ENCODE measurements at regions not wholly inside any gene's neighbourhood (a gene's known extent, or its start where the extent isn't known, plus 50 kb on each side); places are given as distances from the start of the nearest gene placed in this dataset.
A peak's percentile ranks its signal among the peaks of the same experiment; 100 is the strongest.

DNA sequence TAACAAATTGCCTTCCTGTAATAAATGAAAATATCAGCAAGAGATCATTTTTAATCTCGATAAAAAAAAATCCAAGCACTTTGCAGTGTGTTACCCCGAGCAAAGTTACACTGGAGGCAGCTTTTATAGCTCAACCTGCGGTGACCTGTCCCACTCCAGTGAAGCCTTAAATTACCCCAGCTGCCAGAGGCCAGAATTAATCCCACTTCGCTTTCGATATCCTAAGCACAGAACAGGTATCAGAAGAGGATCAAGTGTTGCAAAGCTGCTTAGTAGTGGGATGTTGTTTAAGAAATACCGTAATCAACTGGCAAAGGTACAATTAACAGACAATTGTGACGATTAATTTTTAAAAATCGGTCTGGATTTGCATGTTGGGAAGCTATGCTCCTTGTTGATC, 314.0 kb downstream of the AGTPBP1 start:
- DNase-seq: peak; percentile 48 to 73

DNA sequence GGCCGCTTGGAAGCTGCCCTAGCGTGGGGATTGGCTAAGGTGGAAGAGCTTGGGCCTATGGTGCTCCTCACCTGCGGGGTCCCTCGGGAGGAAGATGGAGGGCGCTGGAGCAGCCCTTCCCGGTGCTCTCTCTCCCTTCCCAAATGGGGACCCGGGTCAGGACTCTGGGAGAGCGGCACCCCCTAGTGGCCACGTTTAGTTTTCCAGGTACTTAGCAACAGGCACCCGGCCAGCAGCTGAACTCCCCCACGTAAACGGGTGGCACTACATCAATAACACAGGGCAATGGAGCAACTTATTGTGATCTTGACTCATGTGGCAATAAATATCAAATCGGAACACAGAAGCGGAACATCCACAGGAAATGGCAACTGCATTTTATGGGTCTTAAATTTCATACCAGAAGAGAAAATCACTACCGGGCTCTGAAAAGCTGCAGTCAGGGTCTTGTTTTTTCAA, 316.6 kb downstream of the AGTPBP1 start:
- DNase-seq: peak; percentile 13 to 49

DNA sequence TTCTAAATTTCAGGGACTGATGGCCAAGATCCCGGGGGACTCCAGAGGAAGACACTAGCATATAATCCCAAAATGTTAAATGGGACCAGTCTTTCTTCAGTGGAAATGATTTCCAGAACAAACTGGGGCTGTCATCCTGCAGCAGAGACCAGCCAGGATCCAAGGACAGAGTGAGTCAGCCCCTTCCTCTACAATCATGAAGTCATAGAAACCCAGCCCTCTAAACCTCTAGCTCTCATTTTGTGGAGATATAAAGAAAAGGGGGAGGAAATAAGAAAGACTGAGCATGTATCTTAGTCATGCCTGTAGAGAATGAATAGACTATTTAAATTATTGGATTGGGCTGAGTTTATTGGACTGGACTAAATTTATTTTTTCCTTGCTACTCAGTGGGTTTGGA, 318.3 kb downstream of the AGTPBP1 start:
- DNase-seq: no peak

DNA sequence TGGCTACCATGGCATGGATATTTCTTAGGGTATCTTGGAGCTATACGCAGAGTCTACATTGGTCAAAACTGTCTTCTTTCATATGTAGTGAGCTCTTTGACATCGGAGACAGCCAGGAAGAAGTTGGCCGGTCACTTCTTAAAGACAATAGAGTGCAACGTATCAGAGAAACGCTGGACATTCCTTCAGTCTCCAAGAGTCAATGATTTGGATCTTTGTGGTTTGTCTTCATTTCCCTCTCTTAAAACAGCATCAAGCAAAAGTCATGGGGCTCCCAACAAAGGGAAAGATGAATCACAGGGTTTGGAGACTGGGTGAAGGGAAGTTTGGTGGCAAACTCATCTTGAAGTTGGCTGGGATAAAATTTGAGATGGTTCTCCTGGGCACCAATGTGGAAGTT, 320.1 kb downstream of the AGTPBP1 start:
- no peak for DNase-seq

DNA sequence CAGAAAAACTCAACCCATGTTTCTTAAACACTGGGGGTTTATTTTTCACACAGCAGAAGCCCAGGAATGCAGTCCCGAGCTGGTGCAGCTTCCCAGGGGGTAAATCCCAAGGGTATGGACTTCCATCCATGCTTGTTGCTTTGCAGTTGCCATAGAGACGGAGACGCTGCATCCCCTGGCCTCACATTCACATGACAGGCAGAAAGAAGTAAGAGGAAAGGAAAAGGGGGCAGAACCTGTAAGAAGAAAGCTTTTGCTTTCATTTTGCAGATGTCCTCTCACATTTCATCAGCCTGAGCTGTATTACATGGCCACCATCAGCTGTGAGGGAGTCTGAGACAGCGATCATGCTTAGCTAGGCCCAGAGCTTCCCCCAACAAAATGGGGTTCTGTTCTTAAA, 321.0 kb downstream of the AGTPBP1 start:
- peak in 1 of 2 experiments; percentile 0 for DNase-seq

DNA sequence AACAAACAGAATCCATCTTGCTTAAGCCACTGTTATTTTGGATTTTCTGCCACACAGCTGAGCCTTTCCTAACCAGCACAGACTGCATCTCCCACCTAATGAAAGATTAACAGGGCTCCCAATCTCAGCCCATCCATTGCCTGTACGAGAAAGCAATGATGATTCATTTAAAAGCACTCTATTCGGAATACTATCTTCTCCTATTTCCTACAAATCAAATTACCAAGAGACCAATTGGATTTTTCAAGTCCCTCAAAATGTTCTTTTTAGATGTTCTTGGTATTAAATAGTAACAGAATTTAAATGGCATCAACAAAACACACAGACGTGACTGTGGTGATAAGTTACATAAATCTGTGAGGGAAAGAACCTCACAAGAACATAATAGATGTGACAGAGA, 324.1 kb downstream of the AGTPBP1 start:
- no peak for DNase-seq

DNA sequence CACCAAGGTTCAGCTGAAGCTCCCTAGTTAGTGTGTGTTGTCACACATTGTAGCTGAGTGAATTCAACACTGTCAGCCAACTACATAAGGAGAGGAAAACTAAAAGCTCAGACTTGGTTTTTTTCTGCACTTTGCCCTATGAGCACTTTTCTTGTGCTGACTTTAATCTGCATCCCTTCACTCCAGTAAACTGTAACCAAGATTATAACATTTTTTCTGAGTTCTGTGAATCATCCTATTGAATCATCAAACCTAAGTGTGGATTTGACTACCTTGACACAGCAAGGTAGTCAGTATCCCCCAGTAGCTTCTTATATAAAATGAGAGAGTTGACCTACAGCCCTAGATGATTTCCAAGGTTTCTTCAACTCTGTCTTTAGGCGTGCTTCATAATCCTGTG, 325.0 kb downstream of the AGTPBP1 start:
- DNase-seq: no peak

DNA sequence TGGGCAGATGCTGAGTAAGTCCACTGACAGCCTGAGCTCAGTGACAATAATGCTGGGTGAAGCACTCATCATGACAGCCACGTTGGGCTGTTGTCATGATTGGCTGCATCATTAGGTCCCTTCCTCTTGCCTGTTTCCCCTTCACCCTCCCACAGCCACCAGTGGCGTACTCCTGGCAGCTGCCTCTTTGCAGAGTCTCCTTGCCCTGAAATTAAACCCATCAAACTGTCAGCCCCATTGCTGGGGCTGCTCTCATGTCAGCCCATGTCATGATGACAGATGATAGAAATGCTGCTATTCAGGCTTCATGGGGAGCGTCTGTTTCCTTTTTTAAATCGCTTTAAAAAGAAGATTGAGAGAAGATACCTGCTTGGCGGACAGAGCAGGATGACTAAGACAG, 327.4 kb downstream of the AGTPBP1 start:
- DNase-seq: no peak

DNA sequence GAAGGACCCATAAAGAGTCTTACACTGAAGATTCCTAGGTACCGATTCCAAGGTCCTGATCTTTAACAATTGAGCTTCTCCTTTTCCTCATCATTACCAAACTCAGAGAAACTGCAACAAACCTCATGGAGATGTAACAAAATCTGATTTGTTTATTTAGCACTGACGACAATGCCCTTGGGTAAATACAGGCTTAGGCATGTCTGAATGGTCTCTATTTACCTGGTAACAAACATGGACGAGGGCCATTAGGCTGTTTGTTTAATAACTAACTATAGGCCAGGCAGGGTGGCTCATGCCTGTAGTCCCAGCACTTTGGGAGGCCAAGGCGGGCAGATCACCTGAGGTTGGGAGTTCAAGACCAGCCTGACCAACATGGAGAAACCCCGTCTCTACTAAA, 333.3 kb downstream of the AGTPBP1 start:
- no peak for DNase-seq

DNA sequence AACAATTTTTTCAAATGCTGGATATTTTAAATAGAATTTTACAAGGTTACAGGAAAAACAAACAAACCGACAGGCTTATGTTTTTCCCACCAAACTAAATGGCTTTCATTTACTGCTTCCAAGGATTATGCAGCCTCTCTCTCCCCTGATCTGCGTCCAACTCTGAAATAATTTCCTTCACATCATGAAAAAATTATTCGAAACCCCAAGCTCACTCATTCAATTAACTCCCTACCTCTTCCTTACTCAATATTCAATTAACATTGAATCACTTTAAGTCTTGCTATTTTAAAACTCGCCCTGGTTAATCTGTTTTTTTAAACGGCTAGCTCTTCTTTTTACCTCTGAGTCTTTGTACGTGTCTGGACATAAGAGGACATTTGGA, 336.2 kb downstream of the AGTPBP1 start:
- no peak for DNase-seq

DNA sequence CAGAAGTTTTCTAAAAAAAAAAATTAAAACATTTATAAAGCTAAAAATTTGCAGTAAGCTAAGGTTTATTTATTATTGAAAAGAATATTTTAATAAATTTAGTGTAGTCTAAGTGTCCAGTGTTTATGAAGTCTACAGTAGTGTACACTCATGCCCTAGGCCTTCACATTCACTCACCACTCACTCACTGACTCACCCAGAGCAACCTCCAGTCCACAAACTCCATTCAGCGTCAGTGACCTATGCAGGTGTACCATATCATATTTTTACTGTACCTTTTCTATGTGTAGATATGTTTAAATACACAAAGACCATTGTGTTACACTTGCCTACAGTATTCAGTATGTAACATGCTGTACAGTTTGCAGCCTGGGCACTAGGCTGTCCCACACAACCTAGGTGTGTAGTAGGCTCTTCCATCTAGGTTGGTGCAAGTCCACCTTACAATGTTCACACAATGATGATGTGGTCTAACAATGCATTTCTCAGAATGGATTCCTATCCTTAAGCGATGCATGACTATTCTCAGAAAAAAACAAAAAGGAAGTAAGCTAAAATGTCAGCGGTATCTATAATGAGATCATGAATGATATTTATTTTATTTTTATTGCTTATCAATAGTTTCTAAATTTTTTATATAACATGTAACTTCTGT, 336.7 kb downstream of the AGTPBP1 start:
- DNase-seq: no peak

DNA sequence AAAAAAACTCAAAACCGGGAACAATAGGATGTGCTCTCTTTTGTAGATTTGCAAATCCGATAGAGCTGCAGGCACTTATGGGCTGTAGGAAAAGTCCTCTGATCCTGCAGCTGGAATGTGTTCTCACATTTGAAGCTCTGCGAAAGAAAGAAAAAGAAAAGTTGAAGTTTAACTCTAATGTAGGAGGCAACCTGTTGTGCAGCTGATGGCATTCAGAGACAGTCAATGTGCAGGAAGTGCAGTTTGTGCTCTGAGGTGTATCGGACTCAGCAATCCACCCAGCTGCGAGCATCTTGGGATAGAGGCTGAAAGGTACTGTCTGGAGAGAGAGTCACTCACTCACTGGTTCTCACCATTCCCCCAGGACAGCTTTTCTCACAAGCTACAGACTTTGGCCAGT, 339.2 kb downstream of the AGTPBP1 start:
- DNase-seq: no peak

DNA sequence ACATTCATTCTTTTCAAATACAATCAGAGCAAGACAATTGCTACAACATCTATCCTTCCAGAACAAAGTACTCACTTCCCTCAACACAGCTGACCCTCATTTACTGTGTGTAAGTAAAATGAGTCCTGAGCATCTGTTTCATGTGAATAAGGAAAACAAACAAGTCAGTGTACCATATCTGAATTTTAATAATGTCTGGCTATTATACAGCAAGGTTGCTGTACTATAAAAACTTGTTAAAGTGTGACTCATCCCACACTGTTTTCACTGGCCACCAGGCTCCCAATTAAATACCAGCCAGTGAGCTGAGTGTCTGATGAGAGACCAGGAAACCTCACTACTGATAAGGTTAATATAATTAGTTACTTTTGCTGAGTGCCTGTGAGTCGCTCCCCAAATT, 339.8 kb downstream of the AGTPBP1 start:
- DNase-seq: no peak

DNA sequence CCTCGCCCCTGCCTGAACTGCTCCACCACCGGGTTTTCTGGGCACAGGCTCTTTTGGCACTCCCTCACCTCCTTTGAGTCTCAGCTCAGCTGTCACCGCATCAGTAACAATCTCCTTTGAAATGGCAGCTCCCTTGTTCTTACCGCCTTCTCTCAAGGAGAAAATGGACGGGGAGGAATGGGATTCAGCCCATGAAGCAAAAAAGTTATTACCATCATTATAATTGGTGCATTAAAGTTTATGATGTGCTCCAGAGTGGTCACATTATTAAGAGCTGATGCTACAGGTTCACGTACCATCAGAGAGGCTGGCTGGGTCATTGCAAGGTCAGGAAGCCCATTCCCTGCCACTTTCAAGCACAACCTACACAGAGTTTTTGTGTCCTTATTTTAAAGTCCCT, 344.7 kb downstream of the AGTPBP1 start:
- peak in 1 of 2 experiments; percentile 16 for DNase-seq

DNA sequence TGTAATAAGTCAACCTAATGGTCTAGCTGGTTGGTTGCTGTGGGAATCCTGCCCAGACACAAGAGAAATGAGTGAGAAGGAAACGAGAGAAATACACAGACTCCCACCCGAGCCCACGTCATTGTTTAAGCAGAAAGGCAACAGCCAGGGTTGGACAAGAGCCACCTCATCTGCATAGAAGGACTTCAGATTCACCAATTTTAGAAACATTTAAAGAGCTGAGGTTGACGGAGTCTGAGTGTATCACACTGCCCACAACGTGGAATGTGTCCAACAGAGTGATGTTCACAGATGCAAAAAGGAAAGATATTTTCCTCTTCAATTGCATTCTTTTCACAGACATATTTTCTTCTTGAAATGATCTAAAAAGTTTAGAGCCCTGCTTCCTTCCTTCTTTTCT, 349.5 kb downstream of the AGTPBP1 start:
- DNase-seq: no peak

DNA sequence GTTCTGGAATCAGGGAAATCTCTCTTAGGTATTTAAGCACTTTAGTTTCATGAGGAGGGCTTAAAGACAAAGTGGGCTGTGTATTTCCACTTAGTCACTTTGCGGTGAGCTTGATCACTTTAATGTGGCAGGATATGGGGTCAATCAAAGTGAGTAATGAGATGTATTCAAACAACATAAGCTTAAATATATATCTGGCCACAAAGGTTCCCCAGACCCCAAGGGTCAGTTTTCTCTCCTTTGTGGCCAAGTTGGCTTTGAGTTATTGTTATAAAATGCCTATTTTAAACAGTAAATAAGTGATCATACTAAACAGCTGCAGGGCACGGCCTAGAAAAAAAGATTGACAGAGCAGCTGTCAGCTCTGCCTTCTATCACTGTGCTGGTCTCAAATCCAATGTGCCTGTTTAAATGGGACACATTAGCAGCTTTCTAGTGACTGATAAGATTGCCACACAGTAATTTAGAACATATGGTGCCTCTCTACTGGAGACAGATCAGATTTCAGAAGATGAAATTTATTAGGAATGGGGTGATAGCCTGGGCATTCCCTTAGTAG, 363.9 kb downstream of the AGTPBP1 start:
- peak; percentile 20 to 74 for DNase-seq

DNA sequence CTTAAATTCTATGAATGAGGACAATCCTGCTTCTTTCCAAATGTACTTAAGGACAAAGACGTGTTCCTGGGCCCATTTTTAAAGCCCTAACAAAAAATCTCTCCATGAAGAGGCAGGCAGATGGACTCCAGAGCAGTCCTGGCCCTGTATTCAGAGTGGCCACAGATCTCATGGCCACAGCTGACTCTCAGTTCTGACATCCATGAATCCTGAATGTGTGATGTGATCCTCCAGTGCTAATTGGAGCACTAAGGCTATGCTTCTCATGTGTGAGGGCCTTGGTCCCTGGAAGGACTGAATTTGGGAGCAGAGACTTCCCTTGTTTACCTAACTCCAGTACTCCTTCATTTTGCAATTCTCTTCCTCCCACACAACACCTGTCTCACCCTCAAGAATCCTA, 373.0 kb downstream of the AGTPBP1 start:
- no peak for DNase-seq

DNA sequence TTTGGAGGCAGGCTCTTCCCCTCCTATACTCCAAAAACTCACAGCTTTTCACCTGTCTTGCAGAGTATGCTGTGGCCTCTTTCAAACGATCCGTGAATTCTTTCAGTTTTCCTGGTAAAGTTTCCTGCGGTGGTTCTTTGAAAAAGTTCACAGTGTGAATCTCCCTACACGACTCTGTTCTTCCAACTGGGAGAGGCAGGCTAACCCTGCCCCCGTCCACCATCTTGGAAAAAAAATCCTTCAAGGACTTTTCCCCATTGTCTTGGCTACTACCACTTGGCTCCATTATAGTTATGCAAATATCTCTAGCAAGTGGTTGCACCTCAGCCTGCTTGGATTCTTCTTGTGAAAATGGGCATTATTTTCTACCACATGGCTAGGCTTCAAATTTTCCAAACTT, 382.6 kb downstream of the AGTPBP1 start:
- DNase-seq: no peak

DNA sequence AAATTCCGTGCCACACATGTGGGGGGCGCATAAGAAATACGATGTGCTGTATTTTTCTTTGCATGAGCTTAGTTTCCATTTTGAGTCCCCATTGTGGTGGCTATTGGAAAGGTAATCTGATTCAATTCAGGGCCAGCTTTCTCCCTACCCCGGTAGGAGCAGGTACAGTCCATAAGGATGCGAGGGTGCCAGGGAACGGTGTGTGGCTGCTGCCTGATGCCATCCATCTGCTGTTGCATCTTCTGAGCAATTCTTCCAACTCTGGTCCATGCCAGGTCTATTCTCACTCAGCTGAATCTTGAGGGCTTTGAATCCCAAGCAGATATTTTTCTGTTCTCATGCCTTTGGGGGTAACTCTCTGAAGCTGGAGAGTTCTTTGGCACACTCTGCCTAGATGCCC, 392.7 kb downstream of the AGTPBP1 start:
- DNase-seq: no peak

DNA sequence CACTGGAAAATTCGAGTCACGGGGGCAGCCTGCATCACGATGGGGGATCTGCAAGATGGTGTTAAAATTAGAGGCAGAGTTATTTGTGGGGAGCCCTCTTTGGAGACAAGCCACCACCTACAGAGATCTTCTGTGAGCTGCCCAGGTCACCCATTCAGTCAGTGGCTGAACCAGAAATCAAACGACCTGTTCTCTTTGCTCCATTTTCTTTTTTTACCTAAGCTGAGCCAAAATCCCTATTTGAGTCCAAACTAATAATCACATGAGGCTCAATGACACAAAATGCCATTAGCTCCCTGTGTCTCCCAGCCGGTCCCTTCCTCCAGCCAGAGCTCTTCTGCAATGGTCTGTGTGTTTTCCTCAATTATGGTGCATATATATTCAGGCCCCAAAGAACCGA, 394.2 kb downstream of the AGTPBP1 start:
- no peak for DNase-seq

DNA sequence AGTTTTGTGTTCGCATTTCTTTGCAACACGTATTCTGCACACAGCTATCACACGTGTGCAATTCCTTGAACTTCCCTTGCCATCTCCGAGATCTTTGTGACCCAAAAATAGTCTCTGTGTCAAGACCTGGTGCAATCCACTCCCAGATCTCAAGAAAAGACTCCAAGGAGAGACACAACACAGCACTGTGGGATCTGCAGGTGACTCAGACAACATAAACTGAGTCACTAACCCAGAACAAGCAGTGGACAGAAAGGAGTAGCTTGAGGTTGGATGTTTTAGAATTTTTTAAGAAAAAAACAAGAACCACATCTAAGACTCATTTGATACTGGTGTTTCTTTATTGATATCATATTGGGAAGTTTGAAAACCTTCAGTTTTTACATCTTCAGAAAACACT, 396.9 kb downstream of the AGTPBP1 start:
- DNase-seq: no peak

DNA sequence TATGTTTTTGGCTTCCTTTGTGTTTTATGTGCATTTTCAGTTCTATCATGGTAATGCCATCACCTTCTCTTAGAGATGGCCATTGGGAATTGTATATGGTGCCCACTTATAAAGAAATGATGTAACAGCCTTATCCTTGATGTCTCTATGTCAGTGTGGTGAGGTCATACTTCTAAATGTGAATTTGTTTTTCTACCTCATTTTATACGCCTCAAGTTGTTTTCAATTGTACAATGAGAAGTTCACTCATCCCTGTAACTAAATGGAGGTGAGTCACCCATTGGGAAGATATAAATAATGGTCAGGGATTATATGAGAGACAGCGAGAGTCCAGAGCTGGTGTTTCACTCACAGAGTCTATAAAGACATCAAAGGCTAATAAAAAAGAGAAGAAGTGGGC, 402.4 kb downstream of the AGTPBP1 start:
- no peak for DNase-seq

DNA sequence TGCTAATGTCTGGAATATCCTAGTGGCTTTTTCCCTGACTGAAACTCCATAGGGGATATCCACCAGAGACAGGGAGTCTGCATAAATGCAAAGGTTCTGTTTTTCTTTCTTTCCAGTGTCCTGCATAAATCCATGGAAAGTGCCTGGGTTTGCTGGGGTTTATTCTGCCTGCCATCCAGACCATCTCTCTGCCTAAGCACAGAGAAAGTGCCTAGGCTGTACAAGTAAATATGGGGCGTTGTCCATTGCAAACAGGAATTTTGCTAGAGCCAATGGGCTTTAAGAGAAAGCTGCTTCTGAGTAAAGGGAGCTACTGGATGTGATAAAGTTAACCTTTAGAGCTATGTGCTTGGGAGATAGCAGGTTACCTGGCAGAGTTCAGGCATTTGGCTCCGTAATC, 407.5 kb downstream of the AGTPBP1 start:
- no peak for DNase-seq

DNA sequence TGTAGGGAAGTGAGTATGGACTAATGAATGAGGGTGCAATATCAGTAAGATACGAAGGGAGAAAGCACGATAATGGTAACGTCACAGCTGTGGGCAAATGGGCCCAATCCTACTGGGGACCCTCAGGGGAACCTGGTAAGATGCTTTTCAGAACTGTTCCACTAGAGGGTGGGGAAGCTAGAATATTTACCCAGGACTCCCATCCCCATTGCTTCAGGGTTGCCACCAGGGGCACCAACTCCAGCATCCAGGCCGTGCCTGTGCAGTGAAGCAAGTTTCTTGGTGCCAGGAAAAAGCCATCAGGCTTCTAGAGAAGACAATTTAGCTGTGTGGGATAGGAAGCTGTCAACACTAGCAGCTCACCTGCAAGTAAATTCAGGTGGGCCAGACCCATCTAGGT, 409.3 kb downstream of the AGTPBP1 start:
- peak in 1 of 2 experiments; percentile 0 for DNase-seq

DNA sequence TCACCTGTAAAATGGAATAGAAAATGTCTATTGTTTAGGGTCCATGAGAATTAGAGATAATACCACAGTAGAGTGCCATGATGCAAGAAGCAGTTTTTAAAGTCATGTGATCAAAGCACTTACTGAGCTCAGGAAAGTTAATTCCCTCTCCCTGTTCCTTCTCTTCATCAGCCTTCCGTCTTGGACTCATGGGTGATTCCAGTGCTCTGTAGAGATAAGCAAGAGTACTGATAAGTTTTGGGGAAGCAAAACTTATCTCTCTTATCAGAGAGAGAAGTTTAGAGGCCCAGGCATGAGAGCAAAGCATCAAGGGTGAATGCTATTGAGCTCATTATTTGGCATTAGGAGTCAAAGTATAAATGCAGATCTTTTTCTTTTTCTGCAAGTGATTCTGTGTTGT, 410.1 kb downstream of the AGTPBP1 start:
- DNase-seq: peak in 1 of 2 experiments; percentile 2

Data from NCI-H524 (cell line).